Mammary epithelial cell (primary cell): ENCODE measurements at regions not wholly inside any gene's neighbourhood (a gene's known extent, or its start where the extent isn't known, plus 50 kb on each side); places are given as distances from the start of the nearest gene placed in this dataset.

Experiments used
- EZH2 ChIP-seq: IDR thresholded peaks from 2 replicates; pipeline ENCODE4 v1.6.1; 2012; ENCODE audit warnings: low read length, inconsistent platforms, borderline replicate concordance
- TF ChIP-seq, protein P1 (sequence below), 2 donors: IDR thresholded peaks in 1 of 2; conservative IDR thresholded peaks in 1 of 2; 2 replicates each; pipeline ENCODE4 v1.5.1; 2011 to 2012; ENCODE audit warnings: inconsistent platforms in 2 of 2, low read length in 2 of 2, mild to moderate bottlenecking in 2 of 2, control low read depth in 1 of 2, low read depth in 1 of 2; ENCODE audit not compliant: insufficient read depth in 1 of 2; ENCODE audit errors: extremely low read depth in 1 of 2

DNA sequence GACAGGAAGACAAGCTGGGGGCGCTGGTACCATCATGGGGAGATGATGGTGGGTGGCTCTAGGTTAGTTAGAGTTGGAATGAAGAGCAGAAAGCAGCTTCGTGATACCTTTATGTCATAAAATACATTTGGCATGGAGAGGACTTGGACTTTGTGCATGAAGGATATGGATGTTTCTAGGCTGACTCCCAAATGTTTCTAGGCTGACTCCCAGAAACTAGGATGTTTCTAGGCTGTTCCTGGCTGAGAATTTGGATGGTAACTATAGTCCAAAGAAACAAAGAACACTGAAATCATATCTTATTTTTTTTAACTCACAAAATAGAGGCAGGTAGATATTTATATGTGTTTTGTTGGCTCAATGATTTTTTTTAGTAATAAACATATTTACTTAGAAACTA lies 89.4 kb upstream of the VPREB1 start:
- TF ChIP-seq, protein P1, sequence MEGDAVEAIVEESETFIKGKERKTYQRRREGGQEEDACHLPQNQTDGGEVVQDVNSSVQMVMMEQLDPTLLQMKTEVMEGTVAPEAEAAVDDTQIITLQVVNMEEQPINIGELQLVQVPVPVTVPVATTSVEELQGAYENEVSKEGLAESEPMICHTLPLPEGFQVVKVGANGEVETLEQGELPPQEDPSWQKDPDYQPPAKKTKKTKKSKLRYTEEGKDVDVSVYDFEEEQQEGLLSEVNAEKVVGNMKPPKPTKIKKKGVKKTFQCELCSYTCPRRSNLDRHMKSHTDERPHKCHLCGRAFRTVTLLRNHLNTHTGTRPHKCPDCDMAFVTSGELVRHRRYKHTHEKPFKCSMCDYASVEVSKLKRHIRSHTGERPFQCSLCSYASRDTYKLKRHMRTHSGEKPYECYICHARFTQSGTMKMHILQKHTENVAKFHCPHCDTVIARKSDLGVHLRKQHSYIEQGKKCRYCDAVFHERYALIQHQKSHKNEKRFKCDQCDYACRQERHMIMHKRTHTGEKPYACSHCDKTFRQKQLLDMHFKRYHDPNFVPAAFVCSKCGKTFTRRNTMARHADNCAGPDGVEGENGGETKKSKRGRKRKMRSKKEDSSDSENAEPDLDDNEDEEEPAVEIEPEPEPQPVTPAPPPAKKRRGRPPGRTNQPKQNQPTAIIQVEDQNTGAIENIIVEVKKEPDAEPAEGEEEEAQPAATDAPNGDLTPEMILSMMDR (conservative IDR thresholded peaks at IDR 0.05 in 1 of 2, IDR thresholded peaks at IDR 0.05 in 1 of 2; ENCODE audit: extremely low read depth in 1 of 2, insufficient read depth in 1 of 2, low read depth in 1 of 2, low read length in 2 of 2): no peak
- TF ChIP-seq EZH2: no peak
